ENCODE measurements at regions not wholly inside any gene's neighbourhood (a gene's known extent, or its start where the extent isn't known, plus 50 kb on each side); places are given as distances from the start of the nearest gene placed in this dataset.

DNA sequence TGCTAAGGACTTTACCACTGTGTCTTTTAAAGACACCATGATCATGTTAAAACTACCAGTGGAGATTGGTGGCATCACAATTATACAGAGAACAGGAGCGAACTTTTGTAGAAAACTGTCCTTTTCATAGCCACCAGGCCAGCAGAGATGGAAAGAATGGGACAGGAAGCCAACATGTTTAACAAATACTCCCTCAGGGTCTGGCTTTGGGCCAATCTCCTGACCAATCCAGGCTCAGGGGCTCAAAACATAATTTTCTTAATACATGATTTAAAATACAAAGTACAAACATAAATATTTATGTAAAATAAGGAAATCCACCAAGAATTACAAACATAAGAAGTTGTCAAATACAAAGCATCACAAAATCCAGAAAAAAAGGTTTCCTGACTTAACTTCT lies 266.0 kb downstream of the VPS13C start:
- Histone ChIP-seq H4K8ac (replicated peaks; ENCODE audit: insufficient read length, low read depth, low read length) (no peak overlapping the region), H3K79me1 (ENCODE audit: insufficient read depth, low read depth, low read length, poor library complexity, severe bottlenecking) (no peaks in the 10 kb centered on the region), H3K4me2 (ENCODE audit: insufficient read depth, insufficient read length, low read length) (no peak overlapping the region), H3K23ac (ENCODE audit: insufficient read length, low read depth, low read length) (no peak overlapping the region), H3K4ac (ENCODE audit: low read depth, low read length) (no peak overlapping the region), H4K5ac (ENCODE audit: insufficient read length, low read depth, low read length) (no peak overlapping the region), H3K27ac (ENCODE audit: insufficient read length, low read depth, low read length) (no peak overlapping the region), H3K79me2 (ENCODE audit: insufficient read depth, low read length) (no peaks in the 10 kb centered on the region), H3K4me1 (ENCODE audit: insufficient read depth, low read length) (no peaks in the 10 kb centered on the region), H2BK20ac (ENCODE audit: low read depth, low read length, poor library complexity, severe bottlenecking) (no peak overlapping the region), H3K27me3 (ENCODE audit: insufficient read depth, low read length) (no peaks in the 10 kb centered on the region), H3K18ac (ENCODE audit: insufficient read length, low read depth, low read length) (no peak overlapping the region), H2AFZ (ENCODE audit: low read length) (no peak overlapping the region), H2BK5ac (ENCODE audit: insufficient read length, low read length) (no peak overlapping the region), H3K14ac (ENCODE audit: insufficient read depth, low read length) (no peak overlapping the region), H2AK5ac (ENCODE audit: insufficient read length, low read length) (no peak overlapping the region), H2BK12ac (ENCODE audit: insufficient read length, low read depth, low read length) (no peak overlapping the region), H2BK120ac (ENCODE audit: low read depth, low read length, poor library complexity, severe bottlenecking) (no peak overlapping the region), H3T11ph (ENCODE audit: low read length) (no peak overlapping the region), H4K20me1 (ENCODE audit: control insufficient read depth, insufficient read depth, insufficient read length) (no peaks in the 10 kb centered on the region), H3K23me2 (ENCODE audit: insufficient read length, low read depth, low read length, poor library complexity, severe bottlenecking) (no peaks in the 10 kb centered on the region), H3K9me3 (ENCODE audit: control insufficient read depth, low read depth, low read length) (no peaks in the 10 kb centered on the region), H4K91ac (ENCODE audit: insufficient read length, low read depth, low read length) (no peak overlapping the region), H2BK15ac (ENCODE audit: low read depth, low read length) (no peak overlapping the region), H3K9ac (ENCODE audit: extremely low read depth, insufficient read length, low read length) (no peak overlapping the region), H3K56ac (ENCODE audit: insufficient read length, low read depth, low read length) (no peak overlapping the region)
- no peak for TF ChIP-seq CTCF (conservative IDR thresholded peaks at IDR 0.05)
- H3K4me3 Mint-ChIP-seq = no peak overlapping the region
- no CpG with 5 or more reads among the region's 1 CpG for WGBS (ENCODE audit: extremely low coverage, insufficient read length, low lambda C conversion rate)
- no peak overlapping the region for H3K27ac Mint-ChIP-seq
- DNase-seq = no peak
- H3K9me3 Mint-ChIP-seq = peaks cover 0 to 5% of the 10 kb centered on the region in 2 experiments; a peak in 1 of 5 replicates
- peaks cover 2% of the 10 kb centered on the region for H3K27me3 Mint-ChIP-seq (ENCODE audit: low read depth)
- H3K4me1 Mint-ChIP-seq = no peaks in the 10 kb centered on the region
- no peaks in the 10 kb centered on the region for H3K36me3 Mint-ChIP-seq (ENCODE audit: insufficient read depth in 1 of 3, low read depth in 3 of 3)
